Caki2 (cell line): ENCODE measurements at regions not wholly inside any gene's neighbourhood (a gene's known extent, or its start where the extent isn't known, plus 50 kb on each side); places are given as distances from the start of the nearest gene placed in this dataset.
"Not testable (repeated sequence)": the region's sequence is repeated elsewhere in the genome, so short reads cannot be mapped to it uniquely, and the experiment has no call there.

Source experiments
- DNase-seq: peaks from one replicate; pipeline ENCODE4 v3.0.0-alpha.2; 2015; ENCODE audit warnings: low read depth
- in situ Hi-C: cut with HindIII; loops from 2 replicates; pipeline ENCODE4 v1.10.0; 2016; ENCODE audit warnings: low sequenced_read_pairs, low pct_unique_long_range_greater_than_20kb, mixed read lengths

DNA sequence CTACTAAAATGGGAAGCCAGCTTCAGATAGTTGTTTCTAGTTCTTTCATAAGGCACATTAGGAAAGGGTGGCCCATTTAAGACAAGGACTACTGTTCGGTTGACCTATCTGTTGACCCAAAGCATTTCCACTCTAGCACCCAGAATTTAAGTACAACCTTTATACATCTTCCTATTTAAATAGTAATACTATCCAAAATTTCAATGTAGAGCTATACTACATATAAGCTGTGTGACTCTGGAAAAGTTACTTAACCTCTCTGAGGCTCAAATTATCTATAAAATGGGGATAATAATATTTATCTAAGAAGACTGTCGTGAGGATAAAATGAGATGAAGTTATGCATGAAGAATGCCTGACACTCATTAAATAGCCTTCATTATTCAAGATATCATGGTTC lies 82.0 kb upstream of the TMEM164 start:
- DNase-seq, result no peak
- in situ Hi-C loops, result no loop called here

- in situ Hi-C loops, result no loop called here
- DNase-seq, result no peak
These were observed 80.7 kb upstream of the TMEM164 start for GRCh38 chrX:109922190-109922589.

- DNase-seq, in situ Hi-C loops: not testable (repeated sequence)
These were observed 77.9 kb upstream of the TMEM164 start for GRCh38 chrX:109925003-109925402.

DNA sequence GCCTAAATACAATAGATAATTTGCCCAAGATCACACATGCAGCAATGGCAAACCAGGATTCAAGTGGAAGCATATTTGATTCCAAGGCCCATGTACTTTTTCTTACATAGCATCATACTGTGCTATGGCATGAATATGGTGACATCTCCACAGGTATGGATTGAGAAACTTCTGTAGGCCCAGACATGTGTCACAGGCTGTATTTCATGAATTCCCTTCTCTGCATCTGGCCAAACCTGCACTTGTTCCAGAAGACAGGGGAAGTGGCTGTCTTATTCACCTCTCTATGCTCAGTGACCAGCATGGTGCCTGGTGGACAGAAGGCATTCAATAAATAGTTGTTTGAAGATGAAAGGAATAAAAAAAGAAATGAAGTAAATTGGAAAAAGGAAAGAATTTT lies 77.3 kb upstream of the TMEM164 start:
- in situ Hi-C loops, result no loop called here
- no peak for DNase-seq

DNA sequence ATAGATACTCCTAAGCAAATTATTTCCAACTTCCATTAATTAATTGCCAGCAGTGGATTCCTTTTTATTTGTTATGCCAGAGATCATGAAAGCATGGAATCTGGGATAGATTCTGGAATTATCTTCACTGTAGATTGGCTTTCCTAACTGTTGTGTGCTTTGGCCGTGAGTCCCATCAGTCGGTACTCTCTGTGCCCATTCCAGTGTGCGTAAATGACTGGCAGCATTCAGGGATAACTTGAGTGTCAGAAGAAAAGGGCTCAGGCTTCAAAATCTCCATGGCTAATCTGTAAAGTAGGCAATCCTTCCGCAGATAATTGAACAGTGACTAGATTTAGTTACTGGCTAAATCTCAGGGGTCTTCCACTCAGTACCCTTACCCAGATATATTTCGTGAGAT lies 76.8 kb upstream of the TMEM164 start:
- no peak for DNase-seq
- in situ Hi-C loops, result no loop called here

GRCh38 chrX:109926743-109927662 lies 75.9 kb upstream of the TMEM164 start:
- no peak for DNase-seq
- in situ Hi-C loops, result no loop called here

DNA sequence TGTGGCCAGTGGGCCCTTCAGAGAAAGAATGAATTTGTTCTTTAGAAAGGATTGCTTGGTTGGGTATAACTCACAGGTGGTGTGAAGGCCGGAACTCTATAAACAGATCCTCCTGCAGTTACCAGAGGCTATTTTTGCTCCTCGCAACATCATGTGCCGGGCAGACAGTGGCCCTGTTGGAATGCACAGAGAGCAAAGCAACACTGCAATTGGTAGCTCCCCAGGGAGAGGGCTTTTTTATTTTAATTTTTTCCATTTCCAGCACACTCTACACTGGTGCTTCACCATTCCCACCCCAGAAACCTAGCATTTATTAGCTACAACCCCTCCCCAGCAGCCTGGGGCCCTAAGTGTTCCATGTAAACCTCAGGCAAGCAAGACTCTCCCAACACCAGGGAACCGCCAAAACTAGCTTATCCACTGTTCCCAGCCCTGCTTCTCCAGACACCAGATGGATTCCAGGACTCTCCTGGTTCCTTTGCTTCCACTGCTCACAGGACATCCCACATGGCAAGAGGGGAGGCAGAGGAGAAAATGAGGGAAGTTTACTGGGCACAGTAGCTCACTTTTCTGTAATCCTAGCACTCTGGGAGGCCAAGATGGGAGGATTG lies 75.1 kb upstream of the TMEM164 start:
- in situ Hi-C loops, result no loop called here
- no peak for DNase-seq

GRCh38 chrX:109928596-109929335 lies 74.1 kb upstream of the TMEM164 start:
- in situ Hi-C loops, result no loop called here
- no peak for DNase-seq

DNA sequence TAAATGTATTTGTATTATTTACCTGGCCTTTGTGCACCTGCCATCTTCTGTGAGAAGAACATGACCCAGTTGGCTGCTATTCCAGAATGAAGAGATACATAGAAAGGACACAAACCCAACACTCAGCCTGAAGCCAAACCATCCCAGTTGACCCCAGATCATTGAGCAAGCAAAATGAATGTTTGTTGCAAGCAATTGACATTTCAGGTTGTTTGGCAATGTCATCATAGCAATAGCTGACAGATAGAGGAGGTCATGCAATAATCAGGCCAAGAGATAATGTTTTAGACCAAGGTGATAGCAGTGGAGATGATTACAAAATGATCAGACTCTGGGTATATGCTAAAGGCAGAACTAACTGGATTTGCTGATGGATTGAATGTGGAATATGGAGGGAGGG lies 71.2 kb upstream of the TMEM164 start:
- in situ Hi-C loops, result no loop called here
- DNase-seq, result no peak

DNA sequence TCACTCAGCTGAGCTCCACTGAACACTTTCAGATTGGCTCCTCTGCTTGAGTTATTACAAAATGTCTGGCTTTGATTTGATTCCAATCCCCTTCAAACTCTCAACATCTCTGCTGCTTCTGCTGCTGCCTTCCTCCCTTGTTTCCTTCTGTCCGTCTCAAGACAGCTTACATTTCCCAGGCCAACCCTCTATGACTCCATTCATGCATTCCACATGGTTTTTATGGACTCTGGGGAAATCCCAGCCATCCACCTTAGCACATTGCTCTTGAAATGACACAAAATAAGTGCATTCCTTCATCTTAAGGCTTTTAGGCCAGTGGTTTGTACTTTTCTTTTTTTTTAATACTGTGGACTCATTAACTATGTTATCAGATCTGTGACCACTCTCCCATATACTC lies 68.5 kb upstream of the TMEM164 start:
- in situ Hi-C loops, result no loop called here
- peak; percentile 55 for DNase-seq

GRCh38 chrX:109934935-109935334 lies 68.0 kb upstream of the TMEM164 start:
- in situ Hi-C loops, result no loop called here
- no peak for DNase-seq

DNA sequence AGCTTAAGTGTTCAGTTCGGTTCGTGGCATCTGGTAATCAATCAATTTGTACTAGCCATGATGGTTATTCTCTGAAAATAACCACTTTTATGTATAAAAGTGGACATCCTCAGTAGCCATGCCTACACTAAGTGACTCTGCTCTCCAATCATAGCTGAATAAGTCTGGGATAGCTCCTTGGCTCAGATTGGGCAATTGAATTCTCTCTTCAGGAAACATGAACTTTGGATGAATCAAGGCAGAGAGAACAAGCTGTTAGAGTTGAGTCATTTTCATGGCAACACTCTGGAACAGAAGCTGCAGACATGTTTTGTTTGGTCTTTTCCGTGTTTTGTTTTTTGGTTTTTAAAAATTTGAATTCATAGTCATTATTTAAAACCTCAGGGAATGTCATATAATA lies 66.8 kb upstream of the TMEM164 start:
- in situ Hi-C loops, result no loop called here
- DNase-seq, result no peak

DNA sequence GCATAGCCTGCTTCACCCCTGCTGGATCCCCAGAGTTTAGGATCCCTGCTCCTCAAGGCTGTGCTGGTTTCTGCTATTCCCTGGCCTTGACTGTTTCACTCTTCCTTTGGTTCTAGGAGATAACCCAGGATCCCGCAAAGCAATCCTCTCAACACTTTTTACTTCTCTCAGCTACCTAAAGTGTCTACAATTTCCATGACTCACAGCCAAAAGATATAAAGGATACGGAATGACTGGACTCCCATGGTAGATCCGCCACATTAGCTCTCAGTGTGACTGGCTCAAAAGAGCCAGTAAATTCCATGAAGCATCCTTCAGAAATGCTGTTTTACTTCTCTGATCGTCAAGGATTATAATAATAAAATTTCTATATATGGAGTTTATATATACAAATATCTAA lies 66.3 kb upstream of the TMEM164 start:
- in situ Hi-C loops, result no loop called here

GRCh38 chrX:109939498-109939897 lies 63.4 kb upstream of the TMEM164 start:
- in situ Hi-C loops, result no loop called here
- no peak for DNase-seq

More for the DNA sequence above, 66.3 kb upstream of the TMEM164 start:
- no peak for DNase-seq

DNA sequence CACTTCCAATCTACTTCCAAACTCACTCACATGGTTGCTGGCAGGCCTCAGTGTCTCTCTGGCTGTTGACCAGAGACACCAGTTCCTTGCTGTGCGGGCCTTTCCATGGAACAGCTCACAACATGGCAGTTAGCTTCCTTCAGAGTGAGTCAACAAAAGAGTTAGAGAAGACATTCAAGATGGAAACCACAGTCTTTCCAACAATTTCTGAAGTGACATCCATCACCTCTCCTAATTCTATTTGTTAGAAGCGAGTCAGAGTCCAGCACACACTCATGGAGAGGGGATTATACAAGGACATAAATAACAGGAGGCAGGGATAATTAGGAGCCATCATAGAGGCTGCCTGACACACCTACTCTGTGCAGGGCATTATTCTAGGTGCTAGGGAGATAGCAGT lies 62.5 kb upstream of the TMEM164 start:
- no peak for DNase-seq
- in situ Hi-C loops, result no loop called here

DNA sequence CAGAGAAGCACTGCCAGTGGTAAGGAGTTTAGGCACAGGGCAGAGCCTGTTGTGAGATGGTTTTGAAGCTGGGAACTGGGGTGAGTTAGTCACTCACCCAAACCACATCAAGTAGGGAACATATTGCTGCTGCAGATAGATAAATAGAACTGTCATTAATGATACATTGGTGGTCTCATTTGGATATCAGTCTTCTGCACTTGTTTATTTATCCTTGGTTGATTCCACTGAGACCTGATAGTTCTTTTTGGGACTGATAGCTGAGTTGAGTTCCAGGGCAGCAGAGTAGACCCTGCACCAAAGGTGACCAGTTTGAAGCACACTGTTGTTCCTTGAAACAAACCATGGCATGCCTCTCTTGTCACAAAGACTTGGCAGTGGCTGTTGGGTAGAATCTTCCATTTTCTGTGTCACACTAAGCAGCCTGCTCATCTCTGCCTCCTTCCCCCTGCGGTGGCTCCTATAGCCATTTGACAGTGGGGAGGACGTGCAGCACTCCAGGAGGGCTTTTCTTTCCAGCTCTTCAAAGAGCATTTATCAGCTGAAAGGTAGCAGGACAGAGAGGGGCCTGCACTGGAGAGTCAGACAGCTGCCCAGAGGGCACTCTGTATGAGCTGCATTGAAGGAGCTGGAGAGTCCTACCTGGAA lies 59.7 kb upstream of the TMEM164 start:
- DNase-seq, result no peak
- in situ Hi-C loops, result no loop called here

DNA sequence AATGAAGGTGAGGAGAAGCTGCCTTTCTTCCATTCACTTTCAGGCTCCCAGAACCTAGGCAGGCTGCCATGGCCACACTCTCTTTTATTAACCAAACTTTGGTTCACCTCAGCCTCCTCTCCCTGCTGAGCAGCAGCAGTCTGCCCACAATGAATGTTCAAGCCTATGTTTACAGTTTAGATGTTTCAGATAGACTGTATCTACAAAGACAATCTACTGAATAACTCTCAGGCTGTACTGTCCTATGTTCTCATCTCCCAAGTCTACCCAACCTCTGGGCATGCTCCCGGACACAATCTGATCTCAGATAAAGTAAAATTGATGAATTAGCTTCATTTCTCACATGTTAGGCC lies 59.2 kb upstream of the TMEM164 start:
- no peak for DNase-seq

GRCh38 chrX:109952050-109952449 lies 50.9 kb upstream of the TMEM164 start:
- in situ Hi-C loops, result no loop called here

More for the DNA sequence above, 59.2 kb upstream of the TMEM164 start:
- in situ Hi-C loops, result no loop called here

More at GRCh38 chrX:109952050-109952449, 50.9 kb upstream of the TMEM164 start:
- peak; percentile 1 for DNase-seq
